ENCODE measurements at regions not wholly inside any gene's neighbourhood (a gene's known extent, or its start where the extent isn't known, plus 50 kb on each side); places are given as distances from the start of the nearest gene placed in this dataset.

GRCh38 chr4:43837171-43837570 is 611.4 kb downstream of the KCTD8 start:
- no peak for DNase-seq

- no peak for DNase-seq
These were observed 611.0 kb downstream of the KCTD8 start for GRCh38 chr4:43837604-43838003.

- DNase-seq: no peak
These were observed 606.0 kb downstream of the KCTD8 start for GRCh38 chr4:43842594-43842993.

- no peak for DNase-seq
These were observed 605.1 kb downstream of the KCTD8 start for GRCh38 chr4:43843501-43843900.

GRCh38 chr4:43846111-43846587 is 602.5 kb downstream of the KCTD8 start:
- no peak for DNase-seq

GRCh38 chr4:43853565-43854264 is 594.9 kb downstream of the KCTD8 start:
- no peak for DNase-seq

GRCh38 chr4:43855283-43855682 is 593.3 kb downstream of the KCTD8 start:
- DNase-seq: no peak

GRCh38 chr4:43864616-43865146 is 583.9 kb downstream of the KCTD8 start:
- DNase-seq: no peak

- DNase-seq: no peak
These were observed 580.7 kb downstream of the KCTD8 start for GRCh38 chr4:43867908-43868307.

GRCh38 chr4:43875655-43876054 is 573.0 kb downstream of the KCTD8 start:
- no peak for DNase-seq

GRCh38 chr4:43882470-43882869 is 566.1 kb downstream of the KCTD8 start:
- DNase-seq: no peak

- no peak for DNase-seq
These were observed 562.4 kb downstream of the KCTD8 start for GRCh38 chr4:43886196-43886595.

GRCh38 chr4:43898836-43899235 is 549.8 kb downstream of the KCTD8 start:
- DNase-seq: no peak

GRCh38 chr4:43903456-43903855 is 545.2 kb downstream of the KCTD8 start:
- DNase-seq: no peak

- no peak for DNase-seq
These were observed 530.2 kb downstream of the KCTD8 start for GRCh38 chr4:43918377-43918776.

- no peak for DNase-seq
These were observed 516.2 kb downstream of the KCTD8 start for GRCh38 chr4:43932448-43932847.

GRCh38 chr4:43943998-43944397 is 504.6 kb downstream of the KCTD8 start:
- DNase-seq: no peak

GRCh38 chr4:43959976-43960375 is 488.6 kb downstream of the KCTD8 start:
- DNase-seq: no peak

- DNase-seq: no peak
These were observed 480.6 kb downstream of the KCTD8 start for GRCh38 chr4:43968011-43968410.

- DNase-seq: no peak
These were observed 465.0 kb downstream of the KCTD8 start for GRCh38 chr4:43983610-43984009.

GRCh38 chr4:43987331-43987944 is 461.2 kb downstream of the KCTD8 start:
- DNase-seq: no peak

GRCh38 chr4:43990551-43990950 is 458.1 kb downstream of the KCTD8 start:
- DNase-seq: no peak

GRCh38 chr4:43990963-43991362 is 457.6 kb downstream of the KCTD8 start:
- DNase-seq: no peak

- DNase-seq: no peak
These were observed 456.1 kb downstream of the KCTD8 start for GRCh38 chr4:43992552-43992951.
